HG03378 (cell line): ENCODE measurements at regions not wholly inside any gene's neighbourhood (a gene's known extent, or its start where the extent isn't known, plus 50 kb on each side); places are given as distances from the start of the nearest gene placed in this dataset.

Experiments
- ATAC-seq: cut with Tn5 transposase; IDR thresholded peaks from one replicate; pipeline ENCODE4 v1.9.1; 2021; ENCODE audit warnings: mild to moderate bottlenecking, moderate library complexity; ENCODE audit not compliant: unreplicated experiment

DNA sequence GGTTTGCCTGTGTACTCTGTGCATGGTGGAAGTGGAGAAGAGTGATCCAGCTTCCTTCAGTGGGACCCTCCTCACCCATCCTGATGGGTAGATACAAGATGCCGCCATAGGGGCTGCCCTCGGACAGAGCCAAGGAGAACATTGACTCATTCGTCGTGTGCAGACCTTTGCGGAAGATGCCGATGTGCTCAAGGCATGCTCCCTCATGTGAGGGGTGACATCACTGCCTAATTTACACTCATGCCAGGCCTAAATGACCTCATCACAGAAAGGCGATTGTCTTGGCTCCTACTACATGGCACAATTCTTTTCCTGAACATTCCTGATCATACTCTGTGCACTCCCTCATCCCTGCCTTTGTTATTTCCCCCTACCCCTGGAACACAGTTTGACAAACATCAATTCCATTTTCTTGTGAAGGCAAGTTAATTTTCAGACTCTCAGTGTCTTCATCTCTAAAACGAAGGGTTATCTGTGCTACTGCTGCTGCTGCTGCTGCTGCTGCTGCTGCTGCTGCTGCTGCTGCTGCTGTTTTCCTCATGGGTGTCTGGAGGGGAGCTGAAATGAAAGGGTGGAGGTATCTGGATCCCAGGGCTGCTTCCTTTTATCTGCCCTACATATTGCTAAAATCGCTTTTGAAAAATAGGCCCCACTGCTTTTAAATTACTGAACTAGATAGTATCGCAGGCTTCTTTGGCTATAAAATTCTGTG is 146.5 kb upstream of the ARGLU1 start:
- no peak for ATAC-seq

DNA sequence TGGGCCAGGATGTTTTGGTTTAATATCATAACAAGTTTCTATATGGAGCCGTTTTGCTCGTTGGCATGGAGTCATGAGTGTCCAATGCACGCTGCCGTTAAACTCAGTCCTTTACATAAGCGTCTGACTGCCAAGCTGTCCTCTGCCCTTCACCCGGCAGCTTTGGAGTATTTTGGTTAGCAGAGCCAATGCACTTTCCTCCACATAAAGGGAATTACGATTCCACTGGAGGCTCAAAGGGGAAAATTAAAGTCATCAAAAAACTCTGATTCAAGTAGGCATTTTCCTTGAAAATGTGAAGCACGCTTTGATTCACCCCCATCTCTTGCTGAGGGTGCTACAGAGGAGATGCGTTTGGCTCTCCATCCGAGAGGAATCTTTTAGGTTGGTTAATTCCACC is 144.4 kb upstream of the ARGLU1 start:
- no peak for ATAC-seq

DNA sequence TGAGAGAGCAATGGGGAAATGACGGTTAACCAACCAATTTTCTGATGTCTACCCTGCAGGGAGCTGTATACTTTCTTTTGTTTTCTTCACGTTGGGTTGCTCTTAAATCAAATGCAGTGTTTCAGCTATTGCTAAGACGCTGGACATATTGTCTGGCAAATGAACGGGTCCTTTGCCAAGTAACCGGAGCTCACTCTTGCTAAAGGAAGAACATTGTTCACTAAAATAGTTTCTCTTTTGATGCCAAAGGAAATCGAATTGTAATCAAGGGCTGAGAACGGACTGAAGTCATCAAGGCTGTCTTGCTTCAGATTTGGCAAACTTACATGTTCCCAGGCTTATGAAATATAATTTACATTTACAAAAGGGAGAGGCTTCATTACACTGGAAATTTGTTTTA is 142.3 kb upstream of the ARGLU1 start:
- no peak for ATAC-seq

DNA sequence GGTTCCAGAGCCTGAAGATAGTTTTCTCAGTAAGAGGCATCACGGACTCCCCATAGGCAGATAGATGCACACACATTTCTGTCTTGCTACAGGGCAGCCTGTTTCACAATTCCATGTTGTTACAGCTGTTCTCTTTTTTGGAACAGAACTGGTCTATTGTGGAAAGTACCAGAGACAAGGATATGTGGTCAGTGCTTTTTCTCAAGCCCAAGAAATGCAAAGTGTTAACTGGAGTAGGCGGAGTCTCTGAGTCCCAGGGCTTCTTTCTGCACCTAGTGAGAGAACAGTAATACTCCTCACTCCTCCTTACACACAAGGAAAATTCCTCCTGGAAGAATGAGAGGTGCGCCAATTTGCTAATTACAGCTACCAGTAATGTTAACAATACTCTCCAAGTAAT is 141.6 kb upstream of the ARGLU1 start:
- no peak for ATAC-seq

DNA sequence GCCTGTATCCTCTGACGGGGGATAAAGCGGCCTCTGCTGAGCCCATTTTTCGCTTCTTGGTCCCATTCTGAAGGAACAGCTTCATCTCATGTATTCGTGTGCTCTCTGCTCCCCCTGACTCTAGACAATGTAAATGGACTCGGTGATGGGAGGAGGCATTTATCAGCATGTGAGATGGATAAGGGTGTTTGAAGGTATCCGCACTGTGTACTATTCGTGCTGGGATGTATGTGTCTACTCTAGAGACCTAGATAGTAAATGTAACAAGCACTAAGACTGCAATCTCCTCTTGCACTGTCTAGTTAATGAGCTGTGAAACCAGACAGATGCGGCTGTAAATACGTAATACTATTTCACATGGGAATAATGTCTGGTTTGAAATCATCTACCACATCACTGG is 134.6 kb upstream of the ARGLU1 start:
- no peak for ATAC-seq

DNA sequence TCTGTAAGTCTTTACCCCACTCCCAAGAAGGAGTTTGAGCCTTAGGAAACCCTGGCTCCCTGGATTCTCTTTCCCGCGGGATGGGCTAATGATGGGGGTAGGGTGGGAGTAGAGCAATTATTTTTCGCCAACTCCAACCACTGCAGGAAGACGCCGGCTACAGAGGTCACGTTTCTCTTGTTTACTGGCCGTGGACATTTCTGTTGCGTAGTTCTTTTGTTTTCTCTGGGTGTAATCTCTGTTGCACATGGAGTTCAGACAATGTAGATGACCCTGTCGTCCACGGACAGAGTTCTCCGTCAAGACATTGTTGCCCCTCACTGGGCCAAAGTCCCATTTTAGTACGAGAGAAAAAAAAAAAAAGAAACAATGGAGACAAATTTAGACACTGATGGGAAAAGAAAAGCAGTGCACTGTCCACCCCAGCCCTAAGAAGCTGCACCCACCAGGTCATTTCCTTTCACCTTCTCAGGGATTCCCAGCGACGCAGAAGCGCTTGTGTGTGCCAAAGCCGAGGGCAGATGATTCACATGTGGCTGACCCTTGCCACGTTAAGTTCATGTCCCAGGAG is 133.9 kb upstream of the ARGLU1 start:
- no peak for ATAC-seq

DNA sequence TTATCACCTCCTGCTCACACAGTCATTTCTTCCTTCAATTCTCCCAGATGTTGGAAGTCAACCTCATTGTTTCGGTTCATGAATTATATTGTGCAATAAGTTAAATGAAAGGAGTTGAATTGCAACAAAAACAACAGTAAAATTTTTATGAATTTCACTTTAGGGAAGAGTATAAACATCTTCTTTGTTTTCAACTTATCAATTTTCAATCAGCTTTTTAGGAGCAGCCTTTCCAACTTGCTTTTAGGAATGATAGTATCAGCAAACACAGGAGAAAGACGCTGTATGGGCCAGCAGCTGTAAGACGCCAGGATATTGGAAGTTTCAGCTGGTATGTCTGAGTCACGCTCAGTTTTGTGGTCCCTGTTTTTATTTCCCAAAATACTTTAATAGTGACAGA is 132.5 kb upstream of the ARGLU1 start:
- ATAC-seq, result no peak

DNA sequence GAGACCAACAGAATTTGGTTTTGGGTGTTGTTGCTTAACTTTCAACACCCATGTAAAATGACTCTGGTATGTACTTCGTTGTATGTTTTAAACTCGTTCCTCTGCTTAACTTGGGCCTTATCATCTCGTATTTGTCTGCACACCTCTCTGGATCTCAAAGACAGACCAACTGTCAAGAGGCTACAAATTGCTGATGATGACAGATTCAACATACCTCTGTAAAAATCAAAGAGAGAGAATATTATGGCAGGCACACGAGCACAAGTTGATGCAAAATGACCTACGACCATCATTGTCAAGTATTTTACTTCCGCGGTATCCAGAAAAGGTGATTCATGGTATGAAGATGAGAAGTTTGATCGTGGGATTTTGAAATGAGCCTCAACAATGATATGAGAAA is 132.1 kb upstream of the ARGLU1 start:
- no peak for ATAC-seq

DNA sequence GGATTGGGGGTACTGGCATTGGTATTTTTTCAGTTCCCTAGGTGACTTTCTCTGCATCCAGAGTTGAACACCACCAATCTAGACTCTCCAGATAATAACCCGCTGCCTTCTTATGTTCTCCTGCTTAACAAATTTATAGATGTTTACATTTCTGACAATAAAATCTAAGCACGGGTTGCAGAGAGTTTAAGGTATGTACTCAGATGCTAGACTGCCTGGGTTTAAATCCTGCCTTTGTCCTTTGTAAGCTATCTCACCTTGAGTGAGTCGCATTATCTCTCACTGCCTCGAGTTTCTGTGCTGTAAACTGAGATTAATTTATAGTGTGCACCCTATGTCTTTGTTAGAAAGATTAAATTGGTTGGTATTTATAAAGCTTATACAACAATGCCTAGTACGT is 131.4 kb upstream of the ARGLU1 start:
- ATAC-seq, result no peak

DNA sequence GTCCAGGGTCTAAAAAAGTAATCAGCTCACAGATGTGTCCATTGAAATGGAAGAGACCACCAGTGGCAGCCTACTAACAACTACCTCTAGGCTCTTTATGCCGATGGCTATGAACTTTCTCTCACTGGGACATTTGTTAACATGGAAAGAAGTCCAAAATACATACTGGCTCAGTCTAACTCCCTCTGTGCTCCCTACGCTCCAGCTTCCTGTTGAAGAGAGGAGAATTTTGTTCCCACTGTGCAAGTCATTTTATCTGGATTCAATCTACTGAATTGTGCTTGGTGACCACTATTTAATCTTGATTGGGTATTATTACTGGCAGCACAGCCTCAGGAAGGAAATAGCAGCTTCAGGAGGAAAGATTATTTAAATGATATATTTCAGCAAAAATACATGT is 128.8 kb upstream of the ARGLU1 start:
- ATAC-seq, result no peak

DNA sequence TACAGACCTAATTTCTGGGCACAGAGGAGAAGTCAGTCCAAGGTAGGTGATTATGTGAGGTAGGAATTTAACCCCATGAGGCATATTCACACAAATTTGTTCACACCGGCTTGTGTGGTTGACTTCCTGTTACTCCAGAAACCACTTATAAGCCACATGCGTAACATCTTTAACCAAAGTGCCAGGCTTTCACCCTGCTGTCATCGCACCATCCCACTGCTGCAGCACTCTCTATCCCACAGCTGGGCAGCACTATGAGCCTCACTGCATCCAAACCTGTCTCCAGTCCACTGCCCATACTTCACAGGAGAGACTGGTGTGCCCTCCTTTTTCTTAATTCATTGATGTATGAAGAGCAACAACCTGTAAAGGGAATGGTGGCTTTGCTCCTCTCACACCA is 128.2 kb upstream of the ARGLU1 start:
- ATAC-seq, result no peak

DNA sequence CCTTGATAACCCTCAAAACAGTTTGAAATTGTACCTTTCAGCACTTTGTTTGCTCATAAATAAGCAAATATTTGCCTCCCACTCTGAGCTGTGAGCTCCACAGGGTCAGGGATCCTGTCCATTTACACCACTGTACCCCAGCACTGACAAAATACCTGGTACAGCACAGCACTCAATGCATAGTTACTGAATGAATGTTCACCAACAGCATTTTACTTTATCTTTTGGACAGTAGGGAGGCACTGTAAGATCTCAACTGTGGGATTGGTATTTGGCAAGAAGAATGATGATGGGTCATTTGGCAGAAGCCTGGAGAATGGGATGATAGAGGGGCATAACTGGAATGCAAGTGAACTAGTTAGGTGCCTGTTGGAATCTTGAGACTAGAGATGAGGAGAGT is 127.2 kb upstream of the ARGLU1 start:
- no peak for ATAC-seq

DNA sequence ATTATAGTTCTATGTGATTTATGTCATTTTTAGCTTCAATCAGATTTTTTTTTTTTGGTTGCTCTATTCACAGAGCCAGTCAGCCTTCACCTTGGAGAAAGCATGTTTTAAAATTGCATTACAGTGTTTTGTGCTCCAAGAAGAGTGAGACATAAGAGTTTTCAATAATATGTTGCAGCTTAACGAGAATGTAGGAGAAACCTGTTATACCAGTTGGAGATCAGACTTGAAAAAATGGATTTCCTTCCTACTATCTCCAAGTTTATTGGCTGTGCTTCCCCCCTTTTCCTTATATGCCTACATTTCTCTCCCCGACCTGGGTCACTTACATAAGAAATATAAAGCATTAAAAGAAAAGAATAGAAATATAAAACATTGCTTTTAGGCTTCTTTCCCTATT is 123.9 kb upstream of the ARGLU1 start:
- no peak for ATAC-seq

DNA sequence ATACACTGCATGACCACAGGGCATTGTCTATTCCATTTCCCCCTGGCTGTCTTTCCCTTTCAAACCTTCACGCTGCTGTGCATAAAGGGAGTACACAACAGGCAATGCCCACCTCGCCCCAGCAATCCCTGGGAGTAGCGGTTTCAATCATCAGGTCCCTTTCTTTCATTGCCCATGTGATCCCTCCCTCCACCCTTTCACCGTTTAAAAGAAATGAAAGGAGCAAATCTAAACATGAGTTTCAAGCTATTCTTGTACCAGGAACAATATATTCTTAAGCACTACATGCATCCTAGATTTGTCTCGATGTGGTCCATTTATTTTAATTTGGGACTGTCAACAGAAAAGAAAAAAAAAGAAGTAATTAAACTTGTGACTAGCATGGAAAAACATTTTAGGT is 123.4 kb upstream of the ARGLU1 start:
- no peak for ATAC-seq

DNA sequence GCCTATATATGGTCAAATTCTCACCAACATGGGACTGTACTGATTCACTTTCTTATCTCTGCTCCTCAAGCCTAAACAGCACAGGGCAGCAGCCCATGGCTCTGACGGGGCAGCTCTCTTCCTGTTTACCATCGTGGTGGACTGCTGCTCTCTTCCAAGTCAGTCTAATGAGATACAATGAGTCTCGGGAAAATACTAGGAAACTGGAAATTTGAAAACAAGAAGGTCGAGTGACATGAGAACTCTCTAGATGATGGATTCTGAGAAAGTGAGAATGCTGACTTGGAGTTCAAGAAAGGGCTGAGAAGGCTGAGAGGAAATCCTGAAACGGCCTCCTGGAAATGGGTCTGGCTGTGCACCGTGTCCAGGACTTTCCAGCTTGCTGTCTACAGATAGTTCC is 122.8 kb upstream of the ARGLU1 start:
- no peak for ATAC-seq

DNA sequence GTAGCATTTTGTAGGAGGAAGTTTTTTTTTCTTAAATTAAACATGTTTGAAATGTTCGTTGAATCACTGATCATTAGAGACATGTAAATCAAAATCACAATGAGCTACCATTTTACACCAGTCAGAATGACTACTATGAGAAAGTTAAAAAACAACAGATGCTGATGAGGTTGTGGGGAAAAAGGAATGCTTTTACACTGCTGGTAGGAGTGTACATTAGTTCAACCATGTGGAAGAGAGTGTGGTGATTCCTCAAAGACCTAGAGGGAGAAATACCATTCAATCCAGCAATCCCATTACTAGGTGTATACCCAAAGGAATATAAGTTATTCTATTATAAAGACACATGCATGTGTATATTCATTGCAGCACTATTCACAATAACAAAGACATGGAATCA is 122.0 kb upstream of the ARGLU1 start:
- no peak for ATAC-seq

DNA sequence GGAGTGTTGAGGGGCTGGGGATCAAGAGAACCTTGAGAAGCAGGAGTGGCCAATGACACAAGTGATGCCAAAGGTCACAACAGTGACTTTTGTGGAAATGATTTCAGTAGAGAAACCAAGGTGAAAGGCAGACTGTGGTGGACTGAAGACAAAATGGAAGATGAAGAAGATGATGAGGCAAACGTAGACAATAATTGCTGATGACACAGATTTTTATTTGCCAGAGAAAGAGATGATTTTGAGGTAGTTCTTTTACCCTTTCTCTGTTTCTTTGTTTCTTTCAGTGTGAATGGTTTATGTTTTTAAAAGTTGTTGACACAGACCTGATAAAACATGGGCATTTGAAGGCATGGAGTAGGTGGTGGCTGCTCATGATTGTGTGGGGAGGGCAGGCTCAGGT is 121.0 kb upstream of the ARGLU1 start:
- ATAC-seq, result no peak

DNA sequence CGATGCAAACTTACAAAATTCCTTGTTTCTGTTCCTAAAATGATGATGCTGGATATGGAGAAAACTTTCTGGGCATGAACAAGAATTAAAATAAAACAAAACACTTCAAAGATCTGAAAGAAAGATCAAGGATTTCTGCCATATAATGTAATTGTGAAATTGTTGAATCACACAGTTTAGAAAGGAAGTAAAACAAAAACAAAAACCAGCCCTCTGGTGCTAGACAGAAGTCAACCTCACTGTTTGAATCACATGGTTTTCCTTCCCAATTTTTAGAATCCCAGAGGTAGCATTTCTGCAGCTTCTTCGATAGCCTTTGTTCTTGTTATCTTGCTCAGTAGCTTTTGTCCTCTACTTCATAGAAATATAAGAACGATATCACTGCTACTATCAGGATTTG is 118.2 kb upstream of the ARGLU1 start:
- no peak for ATAC-seq

DNA sequence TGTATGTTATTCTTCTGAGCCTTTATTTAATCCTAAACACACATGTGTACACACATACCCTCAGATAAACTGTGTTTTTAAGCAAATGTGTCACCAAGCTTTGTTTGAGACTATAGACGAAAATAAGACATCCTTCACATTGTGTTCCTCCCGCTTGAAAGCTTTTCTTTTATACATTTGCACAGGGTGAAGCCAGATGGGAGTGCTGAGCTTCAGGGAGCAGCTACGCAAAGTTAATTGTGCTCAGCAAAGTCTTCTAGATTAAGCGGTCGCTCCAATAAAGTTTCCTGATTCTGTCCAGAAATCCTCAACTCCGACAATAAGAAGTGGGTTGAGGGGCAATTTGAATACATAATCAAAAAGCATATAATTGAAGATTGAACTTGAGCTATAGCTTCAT is 117.2 kb upstream of the ARGLU1 start:
- ATAC-seq, result no peak

DNA sequence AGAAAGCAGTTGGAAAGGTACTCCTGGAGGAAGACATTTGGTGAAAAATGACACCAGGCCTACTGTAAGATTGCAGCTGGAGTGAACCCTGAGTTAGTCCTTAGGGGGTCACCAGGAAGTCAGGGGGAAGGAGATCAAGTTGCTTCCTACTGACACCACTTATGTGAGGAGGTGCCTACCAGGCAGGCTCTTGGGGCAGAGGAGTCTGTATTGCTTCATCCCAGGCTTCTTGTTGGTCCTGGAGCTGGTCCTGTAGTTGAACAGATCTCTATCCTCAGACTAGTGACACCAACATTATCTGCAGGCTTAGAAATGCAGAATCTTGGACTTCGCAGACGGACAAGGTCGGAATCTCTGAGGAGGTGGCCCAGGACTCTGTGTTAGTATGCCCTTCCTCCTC is 116.0 kb upstream of the ARGLU1 start:
- no peak for ATAC-seq

DNA sequence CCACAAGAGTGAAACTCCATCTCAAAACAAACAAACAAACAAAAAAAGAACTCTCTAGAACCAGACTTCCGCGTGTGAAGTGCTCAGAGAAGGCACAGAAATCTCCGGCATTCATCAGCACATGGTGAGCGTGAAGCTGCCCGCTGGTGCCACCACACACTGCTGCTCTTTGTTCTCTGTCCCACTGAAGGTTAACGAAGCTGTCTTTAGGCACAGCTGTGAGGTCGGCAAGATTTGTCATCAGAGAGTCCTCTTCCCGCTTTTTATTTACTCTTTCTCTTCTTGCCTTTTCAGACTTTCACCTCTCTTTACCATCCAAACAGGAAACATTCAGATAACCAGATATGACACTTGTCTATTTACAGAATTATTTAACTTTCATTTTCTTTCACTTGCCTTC is 115.2 kb upstream of the ARGLU1 start:
- ATAC-seq, result no peak

DNA sequence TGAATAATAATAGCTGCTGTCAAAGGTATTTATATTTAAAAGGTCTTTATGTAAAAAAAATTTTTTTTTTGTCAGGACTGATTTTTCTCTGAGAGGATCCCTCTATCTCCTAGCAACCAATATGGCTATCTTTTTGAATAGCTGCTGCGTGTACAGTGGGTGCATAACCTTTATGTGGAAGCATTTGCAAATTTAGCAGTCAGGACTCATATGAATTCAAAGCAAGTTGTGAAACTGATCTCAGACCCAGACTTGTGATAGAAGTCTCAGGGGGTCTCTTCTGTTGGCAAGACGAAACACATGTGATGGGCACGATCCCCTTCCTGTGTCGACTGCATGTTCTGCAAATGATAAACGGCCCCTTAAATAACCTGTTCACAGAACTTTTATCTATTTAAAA is 114.1 kb upstream of the ARGLU1 start:
- ATAC-seq, result no peak

DNA sequence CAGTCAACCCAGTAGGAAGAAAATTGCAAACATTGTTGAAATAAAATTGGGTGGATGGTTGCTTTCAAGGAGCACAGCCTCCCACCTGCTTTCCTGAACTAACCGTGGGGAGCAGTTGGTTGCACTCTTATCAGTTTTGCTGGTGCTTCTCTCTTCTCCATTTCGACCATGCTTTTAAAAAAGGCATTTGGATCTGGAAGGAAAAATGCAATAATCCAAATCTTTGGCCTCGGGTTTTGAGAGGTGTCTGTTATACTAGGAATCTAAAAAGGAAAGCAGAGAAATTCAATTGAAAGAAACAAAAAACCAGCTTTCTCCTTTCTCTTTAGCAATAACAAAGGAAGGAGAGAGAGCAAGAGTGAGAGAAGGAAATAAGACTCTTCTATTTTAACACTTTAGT is 113.6 kb upstream of the ARGLU1 start:
- no peak for ATAC-seq
